DMS153 treated with DMSO at 0.1 percent for 48 hours (cell line): ENCODE measurements at regions not wholly inside any gene's neighbourhood (a gene's known extent, or its start where the extent isn't known, plus 50 kb on each side); places are given as distances from the start of the nearest gene placed in this dataset.

Experiments used
- DNase-seq: peaks from one replicate; lab custom pipeline; 2025; ENCODE audit not compliant: unreplicated experiment; lab: John Stamatoyannopoulos, UW

- DNase-seq, result no peak
Measured at GRCh38 chr2:12074845-12075217, 328.4 kb downstream of the LPIN1 start.

GRCh38 chr2:12075603-12076002, 329.2 kb downstream of the LPIN1 start:
- no peak for DNase-seq

GRCh38 chr2:12076810-12077209, 330.4 kb downstream of the LPIN1 start:
- peak; percentile 46 for DNase-seq

GRCh38 chr2:12080360-12080759, 333.9 kb downstream of the LPIN1 start:
- no peak for DNase-seq

- DNase-seq, result no peak
Measured at GRCh38 chr2:12081481-12082210, 335.2 kb downstream of the LPIN1 start.

GRCh38 chr2:12083081-12083581, 336.7 kb downstream of the LPIN1 start:
- no peak for DNase-seq

- DNase-seq, result no peak
Measured at GRCh38 chr2:12083713-12084419, 337.4 kb downstream of the LPIN1 start.

GRCh38 chr2:12087175-12087574, 340.7 kb downstream of the LPIN1 start:
- DNase-seq, result no peak

GRCh38 chr2:12087671-12088380, 341.4 kb downstream of the LPIN1 start:
- DNase-seq, result no peak

GRCh38 chr2:12089001-12089400, 342.6 kb downstream of the LPIN1 start:
- DNase-seq, result no peak

GRCh38 chr2:12089496-12089895, 343.1 kb downstream of the LPIN1 start:
- no peak for DNase-seq

- no peak for DNase-seq
Measured at GRCh38 chr2:12090072-12090471, 343.6 kb downstream of the LPIN1 start.

GRCh38 chr2:12090590-12090989, 344.2 kb downstream of the LPIN1 start:
- no peak for DNase-seq

GRCh38 chr2:12091201-12091806, 344.9 kb downstream of the LPIN1 start:
- DNase-seq, result no peak

GRCh38 chr2:12094134-12094533, 347.7 kb downstream of the LPIN1 start:
- no peak for DNase-seq

- no peak for DNase-seq
Measured at GRCh38 chr2:12096051-12096787, 349.8 kb downstream of the LPIN1 start.

GRCh38 chr2:12096788-12097449, 350.5 kb downstream of the LPIN1 start:
- no peak for DNase-seq

GRCh38 chr2:12097859-12098258, 351.4 kb downstream of the LPIN1 start:
- no peak for DNase-seq

GRCh38 chr2:12099374-12099773, 352.9 kb downstream of the LPIN1 start:
- no peak for DNase-seq

GRCh38 chr2:12102679-12103078, 356.2 kb downstream of the LPIN1 start:
- DNase-seq, result no peak
